AG04449 (cell line): ENCODE measurements at regions not wholly inside any gene's neighbourhood (a gene's known extent, or its start where the extent isn't known, plus 50 kb on each side); places are given as distances from the start of the nearest gene placed in this dataset.
"Not testable (repeated sequence)": the region's sequence is repeated elsewhere in the genome, so short reads cannot be mapped to it uniquely, and the experiment has no call there.

Source experiments
- CTCF ChIA-PET: fragments of 350-600 bp; formaldehyde crosslinking; extraction: SDS; loops from one replicate; lab custom pipeline; 2021; ENCODE audit warnings: antibody characterized with exemption; lab: Yijun Ruan, JAX
- POLR2A ChIA-PET: fragments of 400-600, 350-600 bp; formaldehyde crosslinking; extraction: SDS; loops from one replicate; lab custom pipeline; 2020; ENCODE audit warnings: antibody characterized with exemption, inconsistent platforms; lab: Yijun Ruan, JAX
- DNase-seq: peaks from one replicate; pipeline ENCODE4 v3.0.0-alpha.2; 2010; ENCODE audit warnings: low read depth, low spot score
- H3K4me3 ChIP-seq: 2 replicates; pipeline ENCODE4 v1.5.1; 2011; ENCODE audit warnings: low read depth, mild to moderate bottlenecking, control low read depth, low read length
- CTCF ChIP-seq: IDR thresholded peaks from one replicate; pipeline ENCODE4 v1.5.1; 2011; ENCODE audit warnings: mild to moderate bottlenecking, moderate library complexity, low read length, control low read depth, inconsistent platforms; ENCODE audit not compliant: insufficient read depth; ENCODE audit errors: missing control alignments

- ChIA-PET POLR2A (interaction anchor here (0.6 to 4.1 kb wide), 13 partner anchors 10 to 1701 kb away, joined by 3 to 34 read pairs (median 6); a partner anchor contains a TSS), CTCF (interaction anchor here (0.8 to 9.2 kb wide), 6 partner anchors 10 to 698 kb away, joined by 3 to 213 read pairs (median 4); a partner anchor contains a TSS)
- TF ChIP-seq CTCF = no peak
- H3K4me3 ChIP-seq = peak overlapping the region; percentile 66
- no peak for DNase-seq
Observed at GRCh38 chr6:27825025-27825793, 87.0 kb downstream of the OR2B2 start.

- CTCF ChIA-PET = interaction anchor here (0.8 to 9.2 kb wide), 7 partner anchors 10 to 697 kb away, joined by 3 to 213 read pairs (median 4); a partner anchor contains a TSS
- H3K4me3 ChIP-seq = peak overlapping the region; percentile 66
- POLR2A ChIA-PET = interaction anchor here (0.6 to 4.1 kb wide), 13 partner anchors 10 to 1700 kb away, joined by 3 to 34 read pairs (median 6); a partner anchor contains a TSS
- not testable (repeated sequence) for DNase-seq
Observed at GRCh38 chr6:27824211-27825024, 87.8 kb downstream of the OR2B2 start.

GRCh38 chr6:27823714-27824210 lies 88.4 kb downstream of the OR2B2 start:
- CTCF ChIA-PET = interaction anchor here (1.0 to 9.2 kb wide), 5 partner anchors 11 to 72 kb away, joined by 4 to 213 read pairs (median 6); a partner anchor contains a TSS
- DNase-seq = not testable (repeated sequence)
- POLR2A ChIA-PET = interaction anchor here (1.3 to 4.1 kb wide), 8 partner anchors 9 to 1551 kb away, joined by 3 to 34 read pairs (median 16); a partner anchor contains a TSS
- H3K4me3 ChIP-seq = peak overlapping the region; percentile 43

- POLR2A ChIA-PET = interaction anchor here (1.0 kb wide), 1 partner anchor 76 kb away, joined by 5 read pairs; a partner anchor contains a TSS
- no peak for TF ChIP-seq CTCF
- CTCF ChIA-PET = interaction anchor here (9.2 kb wide), 1 partner anchor 78 kb away, joined by 213 read pairs; a partner anchor contains a TSS
Observed at GRCh38 chr6:27816906-27817305, 95.3 kb downstream of the OR2B2 start.

GRCh38 chr6:27814665-27815424 lies 97.4 kb downstream of the OR2B2 start:
- CTCF ChIA-PET = interaction anchor here (1.6 to 2.4 kb wide), 2 partner anchors 59 to 81 kb away, joined by 4 to 23 read pairs; a partner anchor contains a TSS
- peak; percentile 76 for DNase-seq
- H3K4me3 ChIP-seq = peak overlapping the region; percentile 62
- POLR2A ChIA-PET = interaction anchor here (0.9 to 2.0 kb wide), 6 partner anchors 10 to 681 kb away, joined by 4 to 15 read pairs (median 4); a partner anchor contains a TSS
- TF ChIP-seq CTCF = no peak

More at GRCh38 chr6:27816906-27817305, 95.3 kb downstream of the OR2B2 start:
- no peak overlapping the region for H3K4me3 ChIP-seq
- no peak for DNase-seq

GRCh38 chr6:27814415-27814664 lies 97.9 kb downstream of the OR2B2 start:
- CTCF ChIA-PET = interaction anchor here (1.2 to 2.4 kb wide), 3 partner anchors 59 to 81 kb away, joined by 4 to 23 read pairs (median 7); a partner anchor contains a TSS
- peak overlapping the region; percentile 62 for H3K4me3 ChIP-seq
- POLR2A ChIA-PET = interaction anchor here (1.0 to 2.0 kb wide), 4 partner anchors 10 to 667 kb away, joined by 4 to 15 read pairs (median 8); a partner anchor contains a TSS
- DNase-seq = not testable (repeated sequence)
